ENCODE measurements at regions not wholly inside any gene's neighbourhood (a gene's known extent, or its start where the extent isn't known, plus 50 kb on each side); places are given as distances from the start of the nearest gene placed in this dataset.

- no peak for TF ChIP-seq PBX2 (CRISPR knock-in tag; IDR thresholded peaks at IDR 0.05; ENCODE audit: low read depth)
- TF ChIP-seq PBX2 (tag; conservative IDR thresholded peaks at IDR 0.05; ENCODE audit: low read depth), result peak; percentile 61
- 0 out of 2 replicates have a peak, but pooled peaks have one; percentile 31 for TF ChIP-seq KLF1 (tag; IDR thresholded peaks at IDR 0.05)
- TF ChIP-seq SFPQ (IDR thresholded peaks at IDR 0.05; ENCODE audit: low read depth, low read length), result no peak
- TF ChIP-seq CGGBP1 (CRISPR knock-in tag; IDR thresholded peaks at IDR 0.05), result no peak
- 0 out of 2 replicates have a peak, but pooled peaks have one; percentile 4 for TF ChIP-seq CBFA2T2 (conservative IDR thresholded peaks at IDR 0.05)
- TF ChIP-seq ZNF778 (CRISPR knock-in tag; IDR thresholded peaks at IDR 0.05), result no peak
- TF ChIP-seq GABPA (tag; conservative IDR thresholded peaks at IDR 0.05; ENCODE audit: low read depth), result peak; percentile 45
- TF ChIP-seq ZNF583 (CRISPR knock-in tag; IDR thresholded peaks at IDR 0.05), result peak; percentile 17; the same call in 1 of the 2 replicates
- TF ChIP-seq DIDO1 (tag; IDR thresholded peaks at IDR 0.05; ENCODE audit: low read depth), result no peak
- peak in 1 of 2 experiments; percentile 72; a peak in 1 of 4 replicates for TF ChIP-seq ZNF639 (CRISPR knock-in tag; conservative IDR thresholded peaks at IDR 0.05 in 1 of 2, IDR thresholded peaks at IDR 0.05 in 1 of 2)
- TF ChIP-seq ZBED1 (IDR thresholded peaks at IDR 0.05), result no peak
- no peak for TF ChIP-seq ZNF121 (CRISPR knock-in tag; conservative IDR thresholded peaks at IDR 0.05)
- peak; percentile 11; the same call in 1 of the 2 replicates for TF ChIP-seq SMARCA4 (IDR thresholded peaks at IDR 0.05)
Measured at GRCh38 chr10:71909399-71910083, 54.7 kb upstream of the CHST3 start (continued).

Measured in K562 (cell line).